Right kidney (tissue), 1 donor: ENCODE measurements at regions not wholly inside any gene's neighbourhood (a gene's known extent, or its start where the extent isn't known, plus 50 kb on each side); places are given as distances from the start of the nearest gene placed in this dataset.

Experiments
- DNase-seq: peaks from one replicate; pipeline ENCODE4 v3.0.0-alpha.2; 2016

GRCh38 chr3:31466866-31467265 lies 65.9 kb upstream of the STT3B start:
- no peak for DNase-seq

GRCh38 chr3:31468433-31468832 lies 64.3 kb upstream of the STT3B start:
- no peak for DNase-seq

DNA sequence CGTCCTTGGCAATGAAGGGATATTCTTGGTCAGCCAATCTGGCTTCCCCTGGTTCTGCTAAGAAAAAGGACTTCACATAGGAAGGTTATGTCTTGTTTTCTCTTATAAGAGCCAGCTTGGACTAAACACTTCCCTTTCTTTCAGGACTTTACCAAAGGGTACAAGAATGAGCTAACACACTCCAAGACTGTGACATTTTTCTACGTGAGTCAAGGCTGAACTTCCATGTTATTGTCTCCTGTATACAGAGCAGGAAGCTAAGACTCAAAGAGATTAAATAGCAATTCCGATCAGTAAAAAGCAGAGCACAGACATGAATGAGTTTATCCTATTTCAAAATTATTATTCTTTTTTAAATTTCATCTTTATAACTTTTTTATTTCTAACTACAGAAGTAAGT lies 63.3 kb upstream of the STT3B start:
- no peak for DNase-seq

DNA sequence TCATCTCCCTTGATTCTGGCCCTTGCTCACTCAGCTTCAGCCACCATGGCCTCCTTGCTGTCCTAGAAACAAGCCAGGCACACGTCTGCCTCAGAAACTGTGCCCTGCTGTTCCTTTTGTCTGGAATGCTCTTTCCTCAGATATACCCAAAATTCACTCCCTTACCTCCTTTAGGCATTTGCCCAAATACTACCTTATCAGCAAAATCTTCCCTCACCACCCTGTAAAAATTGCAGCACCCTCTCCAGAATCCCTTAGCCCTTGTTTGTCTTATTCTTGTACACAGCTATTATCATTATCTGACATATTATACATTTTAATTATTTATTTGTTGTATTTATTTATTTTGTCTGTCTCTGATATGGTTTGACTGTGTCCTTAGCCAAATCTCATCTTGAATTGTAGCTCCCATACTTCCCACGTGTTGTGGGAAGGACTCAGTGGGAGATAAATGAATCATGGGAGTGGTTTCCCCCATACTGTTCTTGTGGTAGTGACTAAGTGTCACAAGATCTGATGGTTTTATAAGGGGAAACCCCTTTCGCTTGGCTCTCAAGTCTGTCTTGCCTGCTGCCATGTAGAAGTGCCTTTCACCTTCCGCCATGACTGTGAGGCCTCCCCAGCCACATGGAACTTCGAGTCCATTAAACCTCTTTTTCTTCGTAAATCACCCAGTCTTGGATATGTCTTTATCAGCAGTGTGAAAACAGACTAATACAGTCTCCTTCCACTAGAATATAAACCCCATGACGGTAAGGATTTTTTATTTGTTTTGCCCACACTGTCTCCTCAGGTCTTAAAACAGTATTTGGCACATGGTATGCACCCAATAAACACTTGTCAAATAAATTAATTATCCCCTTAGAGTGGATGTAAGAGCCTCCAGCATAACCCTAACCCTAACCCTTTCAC lies 60.0 kb upstream of the STT3B start:
- no peak for DNase-seq

DNA sequence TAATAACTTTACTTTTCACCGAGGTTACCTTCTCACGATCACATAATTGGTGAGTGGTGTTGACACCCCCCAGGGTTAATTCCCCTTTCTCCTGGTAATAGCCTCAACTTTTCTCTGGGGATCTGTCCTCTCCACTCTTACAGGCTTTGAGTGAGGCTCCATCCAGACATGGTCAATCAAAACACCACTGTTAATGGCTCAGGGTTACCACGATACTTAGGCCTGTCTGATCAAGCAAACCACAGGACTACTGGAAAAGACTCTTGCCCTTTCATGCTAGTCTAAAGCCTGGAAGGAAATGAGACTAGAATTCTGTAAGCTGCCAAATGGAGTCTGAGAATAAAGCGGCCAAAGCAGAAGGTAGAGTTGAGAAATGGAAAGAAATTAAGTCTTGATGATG lies 56.5 kb upstream of the STT3B start:
- no peak for DNase-seq

DNA sequence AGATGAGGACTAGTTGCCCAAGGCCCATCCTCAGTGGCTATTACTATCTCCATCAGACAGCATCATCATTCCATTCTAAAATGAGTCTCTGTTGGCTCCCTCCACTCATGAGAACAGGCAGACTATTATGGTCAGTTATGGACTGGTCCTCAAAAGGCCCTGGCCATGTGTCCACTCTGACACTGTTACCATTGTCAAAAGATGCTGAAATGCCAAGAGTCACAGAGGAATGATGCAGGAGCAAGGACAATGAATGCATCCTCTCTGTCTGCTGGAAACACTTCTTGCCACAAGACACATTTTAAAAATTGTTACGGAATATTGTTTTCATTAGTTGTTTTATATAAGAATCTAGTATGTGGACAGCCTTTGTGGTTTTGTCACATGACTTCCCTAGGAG lies 53.3 kb upstream of the STT3B start:
- no peak for DNase-seq

- no peak for DNase-seq
Measured at GRCh38 chr3:31481697-31482096, 51.0 kb upstream of the STT3B start.

GRCh38 chr3:31482493-31483200 lies 50.1 kb upstream of the STT3B start:
- DNase-seq: peak; percentile 17
